ENCODE measurements at regions not wholly inside any gene's neighbourhood (a gene's known extent, or its start where the extent isn't known, plus 50 kb on each side); places are given as distances from the start of the nearest gene placed in this dataset.

DNA sequence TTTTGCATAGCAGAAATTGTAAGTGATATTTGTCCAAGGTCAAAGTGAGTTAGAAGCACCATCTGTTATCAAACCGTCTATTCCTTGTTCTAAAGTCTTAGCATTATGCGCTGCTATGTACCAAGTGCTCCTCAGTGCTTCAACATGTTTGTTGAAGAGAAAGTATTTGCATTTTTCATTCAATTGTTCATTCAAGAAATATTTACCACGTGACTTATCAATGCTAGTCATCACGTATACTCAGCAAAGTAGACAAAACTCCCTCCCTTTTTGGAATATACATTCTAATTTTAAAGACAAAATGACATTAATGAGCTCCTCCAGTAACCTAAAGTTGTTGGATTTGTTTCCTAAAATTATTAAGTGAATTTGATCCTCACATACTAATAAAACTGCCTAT is 388.0 kb upstream of the CDH8 start:
- DNase-seq = no peak
- TF ChIP-seq, protein P1, sequence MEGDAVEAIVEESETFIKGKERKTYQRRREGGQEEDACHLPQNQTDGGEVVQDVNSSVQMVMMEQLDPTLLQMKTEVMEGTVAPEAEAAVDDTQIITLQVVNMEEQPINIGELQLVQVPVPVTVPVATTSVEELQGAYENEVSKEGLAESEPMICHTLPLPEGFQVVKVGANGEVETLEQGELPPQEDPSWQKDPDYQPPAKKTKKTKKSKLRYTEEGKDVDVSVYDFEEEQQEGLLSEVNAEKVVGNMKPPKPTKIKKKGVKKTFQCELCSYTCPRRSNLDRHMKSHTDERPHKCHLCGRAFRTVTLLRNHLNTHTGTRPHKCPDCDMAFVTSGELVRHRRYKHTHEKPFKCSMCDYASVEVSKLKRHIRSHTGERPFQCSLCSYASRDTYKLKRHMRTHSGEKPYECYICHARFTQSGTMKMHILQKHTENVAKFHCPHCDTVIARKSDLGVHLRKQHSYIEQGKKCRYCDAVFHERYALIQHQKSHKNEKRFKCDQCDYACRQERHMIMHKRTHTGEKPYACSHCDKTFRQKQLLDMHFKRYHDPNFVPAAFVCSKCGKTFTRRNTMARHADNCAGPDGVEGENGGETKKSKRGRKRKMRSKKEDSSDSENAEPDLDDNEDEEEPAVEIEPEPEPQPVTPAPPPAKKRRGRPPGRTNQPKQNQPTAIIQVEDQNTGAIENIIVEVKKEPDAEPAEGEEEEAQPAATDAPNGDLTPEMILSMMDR (IDR thresholded peaks at IDR 0.05) = no peak
- peaks cover 25% of the 10 kb centered on the region for H3K9me3 Mint-ChIP-seq
- H3K27ac Mint-ChIP-seq = no peak overlapping the region
- H3K27me3 Mint-ChIP-seq (ENCODE audit: insufficient read depth) = no peaks in the 10 kb centered on the region; the same call in 1 of the 2 replicates
- no peaks in the 10 kb centered on the region for H3K36me3 Mint-ChIP-seq (ENCODE audit: low read depth)
- no peaks in the 10 kb centered on the region for H3K4me1 Mint-ChIP-seq (ENCODE audit: low read depth)
- H3K4me3 Mint-ChIP-seq = no peak overlapping the region

- H3K4me3 Mint-ChIP-seq = no peak overlapping the region
- no peak overlapping the region for H3K27ac Mint-ChIP-seq
- no peak for DNase-seq
- H3K36me3 Mint-ChIP-seq (ENCODE audit: low read depth) = no peaks in the 10 kb centered on the region
- peaks cover 2% of the 10 kb centered on the region; the same call in 1 of the 2 replicates for H3K27me3 Mint-ChIP-seq (ENCODE audit: insufficient read depth)
- H3K4me1 Mint-ChIP-seq (ENCODE audit: low read depth) = no peaks in the 10 kb centered on the region
- 0 out of 2 replicates have a peak, but pooled peaks cover 10% of the 10 kb centered on the region for H3K9me3 Mint-ChIP-seq
- TF ChIP-seq, protein P1 (IDR thresholded peaks at IDR 0.05) = no peak
Measured at GRCh38 chr16:62408760-62409159, 372.5 kb upstream of the CDH8 start.

GRCh38 chr16:62406387-62406786 is 370.1 kb upstream of the CDH8 start:
- Mint-ChIP-seq H3K4me1 (ENCODE audit: low read depth) (no peaks in the 10 kb centered on the region), H3K4me3 (no peak overlapping the region), H3K9me3 (peaks cover 7% of the 10 kb centered on the region), H3K27ac (no peak overlapping the region), H3K36me3 (ENCODE audit: low read depth) (no peaks in the 10 kb centered on the region), H3K27me3 (ENCODE audit: insufficient read depth) (peaks cover 2% of the 10 kb centered on the region; the same call in 1 of the 2 replicates)
- DNase-seq = no peak
- TF ChIP-seq, protein P1 (IDR thresholded peaks at IDR 0.05) = no peak

DNA sequence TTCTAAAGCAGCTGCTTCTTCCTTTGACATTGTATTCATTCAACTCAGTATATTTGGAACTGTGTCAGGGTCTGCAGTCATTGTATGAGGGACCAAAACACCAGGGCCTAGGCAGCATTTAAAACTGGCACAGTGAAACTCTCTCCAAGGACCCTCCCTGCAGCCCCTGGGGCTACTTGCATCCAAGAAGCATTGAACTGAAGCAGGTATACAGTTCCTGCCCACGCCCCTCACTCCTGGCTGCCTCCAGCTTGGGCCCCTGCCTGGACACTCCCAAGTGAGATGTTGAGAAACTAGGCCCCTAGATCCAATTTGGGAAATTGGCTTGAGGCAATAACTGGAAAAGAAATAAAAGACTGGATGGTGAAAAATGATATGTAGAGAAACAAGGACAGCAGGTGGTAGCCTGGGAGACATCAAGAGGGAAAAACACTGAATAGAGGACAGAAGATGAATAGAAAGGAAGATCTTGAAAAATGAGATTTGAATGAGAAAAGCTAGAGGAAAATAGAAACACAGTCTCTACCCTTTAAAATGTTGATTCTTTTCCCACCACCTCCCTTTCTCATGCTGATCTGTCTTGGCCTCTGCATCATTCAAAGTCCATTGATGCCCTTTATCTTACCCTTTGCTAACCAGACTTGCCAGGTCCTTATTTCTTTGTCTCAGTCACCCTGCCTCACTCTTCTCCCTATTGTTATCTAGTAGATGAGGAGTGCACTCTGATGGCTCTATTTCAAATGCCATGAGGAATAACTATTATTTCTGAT is 368.8 kb upstream of the CDH8 start:
- no peaks in the 10 kb centered on the region for H3K4me1 Mint-ChIP-seq (ENCODE audit: low read depth)
- no peaks in the 10 kb centered on the region for H3K36me3 Mint-ChIP-seq (ENCODE audit: low read depth)
- no peak for DNase-seq
- H3K9me3 Mint-ChIP-seq = peaks cover 5% of the 10 kb centered on the region
- TF ChIP-seq, protein P1 (IDR thresholded peaks at IDR 0.05) = no peak
- H3K4me3 Mint-ChIP-seq = no peak overlapping the region
- no peak overlapping the region for H3K27ac Mint-ChIP-seq
- H3K27me3 Mint-ChIP-seq (ENCODE audit: insufficient read depth) = peaks cover 2% of the 10 kb centered on the region; the same call in 1 of the 2 replicates

- Mint-ChIP-seq H3K36me3 (ENCODE audit: low read depth) (no peaks in the 10 kb centered on the region), H3K4me1 (ENCODE audit: low read depth) (no peaks in the 10 kb centered on the region), H3K4me3 (no peak overlapping the region), H3K9me3 (peaks cover 22% of the 10 kb centered on the region), H3K27ac (no peak overlapping the region), H3K27me3 (ENCODE audit: insufficient read depth) (no peaks in the 10 kb centered on the region)
- DNase-seq = no peak
- TF ChIP-seq, protein P1 (IDR thresholded peaks at IDR 0.05) = no peak
Measured at GRCh38 chr16:62392698-62393097, 356.5 kb upstream of the CDH8 start.

Data from HFFc6 (cell line).